BE2C (cell line): ENCODE measurements at regions not wholly inside any gene's neighbourhood (a gene's known extent, or its start where the extent isn't known, plus 50 kb on each side); places are given as distances from the start of the nearest gene placed in this dataset.

Source experiments
- DNase-seq: peaks from one replicate; pipeline ENCODE4 v3.0.0-alpha.2; 2020
- H3K27me3 ChIP-seq: fragments of 250-450 bp; sonication (Bioruptor Pico); 2 replicates; pipeline ENCODE4 v1.5.1; 2020; ENCODE audit warnings: mild to moderate bottlenecking
- H3K36me3 ChIP-seq: fragments of 250-450 bp; sonication (Bioruptor Pico); 2 replicates; pipeline ENCODE4 v1.5.1; 2020; ENCODE audit warnings: mild to moderate bottlenecking
- H3K4me1 ChIP-seq: fragments of 250-450 bp; sonication (Bioruptor Pico); 2 replicates; pipeline ENCODE4 v1.5.1; 2020
- H3K4me3 ChIP-seq: 2 replicates; pipeline ENCODE4 v1.5.1; 2011; ENCODE audit warnings: low read depth, low read length
- H3K9me3 ChIP-seq: fragments of 250-450 bp; sonication (Bioruptor Pico); 2 replicates; pipeline ENCODE4 v1.5.1; 2020
- TF ChIP-seq, protein P1 (sequence below): IDR thresholded peaks from 2 replicates; pipeline ENCODE4 v1.5.1; 2012; ENCODE audit warnings: mild to moderate bottlenecking, low read depth, low read length

DNA sequence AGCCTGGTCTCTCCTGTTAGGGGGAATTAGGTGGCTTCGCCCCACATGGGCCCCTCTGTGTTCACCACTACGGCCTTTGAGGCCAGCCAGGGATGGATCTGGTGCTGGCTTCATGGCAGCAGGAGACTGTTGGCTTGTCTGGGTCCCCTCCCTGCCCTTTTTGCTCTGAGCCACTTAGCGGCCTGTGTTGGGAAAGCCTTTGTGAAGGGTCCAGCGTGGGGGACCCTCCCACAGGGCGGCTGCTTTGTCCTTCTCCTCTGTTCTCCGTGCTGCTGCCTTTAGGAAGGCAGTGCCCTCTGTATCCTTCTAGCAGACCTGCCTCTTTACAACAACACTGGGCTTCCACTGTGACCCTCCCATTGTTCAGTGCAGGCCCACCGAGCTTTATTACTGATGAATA is 118.4 kb downstream of the TSN start:
- no peak overlapping the region for H3K4me3 ChIP-seq
- TF ChIP-seq, protein P1, sequence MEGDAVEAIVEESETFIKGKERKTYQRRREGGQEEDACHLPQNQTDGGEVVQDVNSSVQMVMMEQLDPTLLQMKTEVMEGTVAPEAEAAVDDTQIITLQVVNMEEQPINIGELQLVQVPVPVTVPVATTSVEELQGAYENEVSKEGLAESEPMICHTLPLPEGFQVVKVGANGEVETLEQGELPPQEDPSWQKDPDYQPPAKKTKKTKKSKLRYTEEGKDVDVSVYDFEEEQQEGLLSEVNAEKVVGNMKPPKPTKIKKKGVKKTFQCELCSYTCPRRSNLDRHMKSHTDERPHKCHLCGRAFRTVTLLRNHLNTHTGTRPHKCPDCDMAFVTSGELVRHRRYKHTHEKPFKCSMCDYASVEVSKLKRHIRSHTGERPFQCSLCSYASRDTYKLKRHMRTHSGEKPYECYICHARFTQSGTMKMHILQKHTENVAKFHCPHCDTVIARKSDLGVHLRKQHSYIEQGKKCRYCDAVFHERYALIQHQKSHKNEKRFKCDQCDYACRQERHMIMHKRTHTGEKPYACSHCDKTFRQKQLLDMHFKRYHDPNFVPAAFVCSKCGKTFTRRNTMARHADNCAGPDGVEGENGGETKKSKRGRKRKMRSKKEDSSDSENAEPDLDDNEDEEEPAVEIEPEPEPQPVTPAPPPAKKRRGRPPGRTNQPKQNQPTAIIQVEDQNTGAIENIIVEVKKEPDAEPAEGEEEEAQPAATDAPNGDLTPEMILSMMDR: no peak
- H3K4me1 ChIP-seq: no peaks in the 10 kb centered on the region
- no peaks in the 10 kb centered on the region for H3K36me3 ChIP-seq
- no peaks in the 10 kb centered on the region for H3K27me3 ChIP-seq
- no peaks in the 10 kb centered on the region for H3K9me3 ChIP-seq
- no peak for DNase-seq

DNA sequence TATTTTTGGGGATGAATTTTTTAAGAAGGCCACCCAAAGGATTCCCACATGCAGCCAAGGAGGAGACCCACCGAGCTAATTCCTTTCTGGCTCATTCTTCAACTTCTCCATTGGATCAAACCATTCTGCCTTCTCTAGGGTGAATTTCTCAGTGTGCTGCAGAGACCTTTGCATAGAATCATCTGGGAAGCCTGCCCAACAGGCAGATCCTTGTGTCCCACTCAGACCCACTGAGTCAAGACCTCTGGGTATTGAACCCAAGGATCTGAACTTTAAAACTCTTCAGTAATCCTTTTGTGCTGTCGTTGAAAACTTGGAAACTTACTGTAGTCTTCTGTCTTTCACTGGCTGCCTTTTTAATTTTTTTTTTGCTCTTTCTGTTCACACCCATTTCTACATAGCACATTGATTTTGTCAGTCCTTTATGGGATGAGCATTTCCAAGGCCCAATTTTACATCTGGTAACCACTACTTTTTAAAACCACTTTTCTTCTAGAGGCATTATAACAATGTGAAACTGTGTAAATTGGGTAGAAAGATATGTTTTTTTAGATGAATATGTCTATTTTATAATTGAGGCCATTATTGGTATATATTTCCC is 120.2 kb downstream of the TSN start:
- Histone ChIP-seq H3K36me3 (no peaks in the 10 kb centered on the region), H3K9me3 (no peaks in the 10 kb centered on the region), H3K27me3 (no peaks in the 10 kb centered on the region), H3K4me1 (no peaks in the 10 kb centered on the region), H3K4me3 (no peak overlapping the region)
- no peak for DNase-seq
- TF ChIP-seq, protein P1: no peak

DNA sequence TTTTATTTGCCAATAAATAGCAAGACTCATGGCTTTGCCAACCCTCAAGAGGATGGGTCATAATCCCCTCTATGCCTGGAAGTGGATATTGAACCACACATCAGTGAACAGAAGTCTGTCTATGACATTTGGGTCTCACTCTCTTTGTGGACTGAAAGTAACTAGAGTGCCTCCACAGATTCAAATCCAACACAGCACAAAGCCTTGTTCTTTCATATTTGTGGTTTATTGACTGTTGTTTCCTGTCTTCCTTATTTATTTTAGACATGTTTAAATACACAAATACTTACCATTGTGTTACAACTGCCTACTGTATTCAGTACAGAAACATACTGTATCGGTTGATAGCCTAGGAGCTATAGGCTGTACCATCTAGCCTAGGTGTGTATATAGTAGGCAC is 121.9 kb downstream of the TSN start:
- no peaks in the 10 kb centered on the region for H3K36me3 ChIP-seq
- no peaks in the 10 kb centered on the region for H3K9me3 ChIP-seq
- no peaks in the 10 kb centered on the region for H3K27me3 ChIP-seq
- TF ChIP-seq, protein P1: no peak
- DNase-seq: no peak
- no peaks in the 10 kb centered on the region for H3K4me1 ChIP-seq
- H3K4me3 ChIP-seq: no peak overlapping the region

DNA sequence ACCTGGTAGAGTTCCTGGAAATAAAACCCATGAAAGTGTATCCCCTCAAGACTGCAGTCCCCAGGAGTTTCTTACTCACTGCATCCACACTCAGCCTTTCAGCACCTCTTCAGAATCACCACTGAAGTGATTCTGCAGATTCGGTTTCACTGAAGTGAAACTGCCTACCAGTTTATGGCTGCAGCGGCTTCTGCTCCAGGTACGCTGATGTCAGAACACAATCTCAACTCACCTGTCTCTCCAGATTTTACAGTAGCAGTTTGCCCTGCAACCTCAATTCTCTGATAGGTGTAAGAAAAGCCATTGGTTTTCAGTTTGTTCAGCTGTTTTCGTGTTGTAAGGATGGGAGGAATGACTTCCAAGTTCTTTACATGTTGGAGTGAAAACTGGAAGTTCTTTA is 124.8 kb downstream of the TSN start:
- Histone ChIP-seq H3K4me1 (no peaks in the 10 kb centered on the region), H3K27me3 (no peaks in the 10 kb centered on the region), H3K36me3 (no peaks in the 10 kb centered on the region), H3K4me3 (no peak overlapping the region), H3K9me3 (no peaks in the 10 kb centered on the region)
- TF ChIP-seq, protein P1: no peak
- no peak for DNase-seq

DNA sequence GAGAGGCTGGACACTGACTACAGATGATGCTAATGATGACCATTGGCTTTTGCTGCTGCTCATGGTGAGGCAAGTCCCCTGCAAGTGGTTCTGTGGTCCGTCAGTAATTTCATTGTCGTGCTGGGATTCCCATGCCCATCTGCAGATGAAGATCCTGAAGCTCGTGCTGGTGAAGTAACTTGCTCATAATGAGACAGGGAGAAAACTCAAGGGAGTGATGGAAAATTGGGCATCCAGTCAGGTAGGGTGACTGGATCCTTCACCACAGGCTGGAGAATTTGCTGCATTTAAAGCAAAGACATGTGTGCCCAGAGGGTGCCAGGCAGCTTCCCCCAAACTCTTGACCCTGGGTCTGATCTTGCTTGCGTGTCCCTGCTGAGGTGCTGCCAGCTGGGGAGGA is 125.6 kb downstream of the TSN start:
- no peaks in the 10 kb centered on the region for H3K9me3 ChIP-seq
- H3K4me3 ChIP-seq: no peak overlapping the region
- no peaks in the 10 kb centered on the region for H3K27me3 ChIP-seq
- no peaks in the 10 kb centered on the region for H3K4me1 ChIP-seq
- TF ChIP-seq, protein P1: no peak
- no peak for DNase-seq
- no peaks in the 10 kb centered on the region for H3K36me3 ChIP-seq

DNA sequence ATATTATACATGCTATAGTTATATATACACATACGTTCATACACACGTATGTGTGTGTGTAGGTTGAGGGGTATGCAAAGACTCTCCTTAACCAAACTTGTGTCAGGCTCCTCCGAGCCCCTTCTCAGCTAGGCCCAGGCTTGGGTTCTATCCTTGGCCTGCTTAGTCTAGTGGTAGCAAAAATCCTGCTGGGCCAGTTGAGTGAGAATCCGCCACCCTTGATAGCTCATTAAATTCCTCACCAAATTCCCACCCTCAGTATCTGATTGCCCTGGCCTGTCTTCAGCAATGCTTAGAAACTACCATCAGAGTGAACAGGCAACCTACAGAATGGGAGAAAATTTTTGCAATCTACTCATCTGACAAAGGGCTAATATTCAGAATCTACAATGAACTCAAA is 126.5 kb downstream of the TSN start:
- no peaks in the 10 kb centered on the region for H3K27me3 ChIP-seq
- no peaks in the 10 kb centered on the region for H3K9me3 ChIP-seq
- DNase-seq: no peak
- H3K4me3 ChIP-seq: no peak overlapping the region
- TF ChIP-seq, protein P1: no peak
- H3K36me3 ChIP-seq: no peaks in the 10 kb centered on the region
- H3K4me1 ChIP-seq: no peaks in the 10 kb centered on the region
